HL-60/S4 treated with retinoic acid at 250 ng/mL for 4 days and 3 days (cell line): ENCODE measurements at regions not wholly inside any gene's neighbourhood (a gene's known extent, or its start where the extent isn't known, plus 50 kb on each side); places are given as distances from the start of the nearest gene placed in this dataset.

Experiments
- in situ Hi-C: fragments of 300-500 bp; cut with MboI; formaldehyde crosslinking; loops from 2 replicates; pipeline ENCODE4 v1.7.0; 2022; ENCODE audit warnings: low sequenced_read_pairs

- in situ Hi-C loops = no loop called here
Observed at GRCh38 chr12:34338751-34339150, 316.5 kb downstream of the ALG10 start.

- in situ Hi-C loops = no loop called here
Observed at GRCh38 chr12:34339922-34340321, 317.6 kb downstream of the ALG10 start.

GRCh38 chr12:34340534-34341361 lies 318.5 kb downstream of the ALG10 start:
- in situ Hi-C loops = no loop called here

GRCh38 chr12:34341362-34341733 lies 319.1 kb downstream of the ALG10 start:
- in situ Hi-C loops = no loop called here

GRCh38 chr12:34342048-34342447 lies 319.8 kb downstream of the ALG10 start:
- in situ Hi-C loops = no loop called here

GRCh38 chr12:34343345-34343744 lies 321.0 kb downstream of the ALG10 start:
- in situ Hi-C loops = no loop called here

- in situ Hi-C loops = no loop called here
Observed at GRCh38 chr12:34343766-34344165, 321.5 kb downstream of the ALG10 start.

GRCh38 chr12:34344851-34345522 lies 322.7 kb downstream of the ALG10 start:
- in situ Hi-C loops = no loop called here

GRCh38 chr12:34345801-34346200 lies 323.5 kb downstream of the ALG10 start:
- in situ Hi-C loops = no loop called here

GRCh38 chr12:34346372-34347034 lies 324.2 kb downstream of the ALG10 start:
- in situ Hi-C loops = no loop called here

GRCh38 chr12:34347367-34347766 lies 325.1 kb downstream of the ALG10 start:
- in situ Hi-C loops = no loop called here

- in situ Hi-C loops = no loop called here
Observed at GRCh38 chr12:34348064-34348463, 325.8 kb downstream of the ALG10 start.

GRCh38 chr12:34348836-34349672 lies 326.8 kb downstream of the ALG10 start:
- in situ Hi-C loops = no loop called here

- in situ Hi-C loops = no loop called here
Observed at GRCh38 chr12:34349673-34349961, 327.3 kb downstream of the ALG10 start.

GRCh38 chr12:34350092-34351041 lies 328.1 kb downstream of the ALG10 start:
- in situ Hi-C loops = no loop called here

- in situ Hi-C loops = no loop called here
Observed at GRCh38 chr12:34352098-34352497, 329.8 kb downstream of the ALG10 start.

- in situ Hi-C loops = no loop called here
Observed at GRCh38 chr12:34354239-34355200, 332.2 kb downstream of the ALG10 start.

- in situ Hi-C loops = no loop called here
Observed at GRCh38 chr12:34356233-34356987, 334.1 kb downstream of the ALG10 start.
